H9 (cell line): ENCODE measurements at regions not wholly inside any gene's neighbourhood (a gene's known extent, or its start where the extent isn't known, plus 50 kb on each side); places are given as distances from the start of the nearest gene placed in this dataset.

Experiments
- DNase-seq: peaks from one replicate; pipeline ENCODE4 v3.0.0-alpha.2; 2017
- H2AFZ ChIP-seq: one replicate; pipeline ENCODE4 v1.6.1; 2013; ENCODE audit warnings: mild to moderate bottlenecking, low read length, control low read depth, moderate library complexity
- H2AK5ac ChIP-seq: 2 replicates; pipeline ENCODE4 v1.6.1; 2013; ENCODE audit warnings: low read length, control low read depth, mixed read lengths; ENCODE audit not compliant: insufficient read length
- H2BK120ac ChIP-seq: one replicate; pipeline ENCODE4 v1.6.1; 2013; ENCODE audit warnings: low read depth, mild to moderate bottlenecking, low read length, control low read depth, inconsistent platforms; ENCODE audit not compliant: poor library complexity, severe bottlenecking
- H2BK12ac ChIP-seq: 2 replicates; pipeline ENCODE4 v1.6.1; 2013; ENCODE audit warnings: low read length, control low read depth, mixed read lengths, low read depth; ENCODE audit not compliant: insufficient read length
- H2BK15ac ChIP-seq: 2 replicates; pipeline ENCODE4 v1.6.1; 2013; ENCODE audit warnings: low read depth, low read length, control low read depth
- H2BK20ac ChIP-seq: one replicate; pipeline ENCODE4 v1.6.1; 2013; ENCODE audit warnings: low read depth, mild to moderate bottlenecking, low read length, control low read depth, inconsistent platforms; ENCODE audit not compliant: poor library complexity, severe bottlenecking
- H2BK5ac ChIP-seq: 2 replicates; pipeline ENCODE4 v1.6.1; 2013; ENCODE audit warnings: low read length, control low read depth, mixed read lengths; ENCODE audit not compliant: insufficient read length
- H3K14ac ChIP-seq: 2 replicates; pipeline ENCODE4 v1.6.1; 2013; ENCODE audit warnings: low read length, control low read depth; ENCODE audit not compliant: insufficient read depth
- H3K18ac ChIP-seq: 2 replicates; pipeline ENCODE4 v1.6.1; 2013; ENCODE audit warnings: low read depth, mild to moderate bottlenecking, mixed read lengths, low read length, control low read depth; ENCODE audit not compliant: insufficient read length
- H3K23ac ChIP-seq: 2 replicates; pipeline ENCODE4 v1.6.1; 2013; ENCODE audit warnings: low read length, control low read depth, mixed read lengths, low read depth; ENCODE audit not compliant: insufficient read length
- H3K23me2 ChIP-seq: 2 replicates; pipeline ENCODE4 v1.6.1; 2013; ENCODE audit warnings: low read depth, mild to moderate bottlenecking, mixed read lengths, low read length, control low read depth; ENCODE audit not compliant: insufficient read length, poor library complexity, severe bottlenecking
- H3K27ac ChIP-seq: 2 replicates; pipeline ENCODE4 v1.5.1; 2013; ENCODE audit warnings: low read length, control low read depth, mixed read lengths, low read depth; ENCODE audit not compliant: insufficient read length
- H3K27me3 ChIP-seq: 2 replicates; pipeline ENCODE4 v1.6.1; 2013; ENCODE audit warnings: low read length, control low read depth, inconsistent platforms; ENCODE audit not compliant: insufficient read depth
- H3K4ac ChIP-seq: 2 replicates; pipeline ENCODE4 v1.6.1; 2013; ENCODE audit warnings: low read depth, mild to moderate bottlenecking, control low read depth, inconsistent platforms, low read length, moderate library complexity
- H3K4me1 ChIP-seq: 2 replicates; pipeline ENCODE4 v1.6.1; 2013; ENCODE audit warnings: low read length, control low read depth, inconsistent platforms; ENCODE audit not compliant: insufficient read depth
- H3K4me2 ChIP-seq: 2 replicates; pipeline ENCODE4 v1.6.1; 2013; ENCODE audit warnings: low read length, control low read depth, mixed read lengths; ENCODE audit not compliant: insufficient read length, insufficient read depth
- H3K56ac ChIP-seq: 2 replicates; pipeline ENCODE4 v1.6.1; 2013; ENCODE audit warnings: low read depth, mild to moderate bottlenecking, mixed read lengths, low read length, control low read depth; ENCODE audit not compliant: insufficient read length
- H3K79me1 ChIP-seq: 2 replicates; pipeline ENCODE4 v1.6.1; 2013; ENCODE audit warnings: low read depth, mild to moderate bottlenecking, moderate library complexity, low read length, control low read depth, inconsistent platforms; ENCODE audit not compliant: insufficient read depth, poor library complexity, severe bottlenecking
- H3K79me2 ChIP-seq: 2 replicates; pipeline ENCODE4 v1.6.1; 2013; ENCODE audit warnings: low read length, control low read depth, inconsistent platforms; ENCODE audit not compliant: insufficient read depth
- H3K9ac ChIP-seq: 2 replicates; pipeline ENCODE4 v1.6.1; 2013; ENCODE audit warnings: low read length, control low read depth, mixed read lengths; ENCODE audit not compliant: insufficient read length; ENCODE audit errors: extremely low read depth
- H3K9me3 ChIP-seq: one replicate; pipeline ENCODE4 v1.6.1; 2013; ENCODE audit warnings: low read depth, low read length, inconsistent platforms; ENCODE audit not compliant: control insufficient read depth
- H3T11ph ChIP-seq: one replicate; pipeline ENCODE4 v1.6.1; 2013; ENCODE audit warnings: mild to moderate bottlenecking, low read length, control low read depth, inconsistent platforms
- H4K20me1 ChIP-seq: one replicate; pipeline ENCODE4 v1.6.1; 2013; ENCODE audit not compliant: control insufficient read depth, insufficient read length, insufficient read depth
- H4K5ac ChIP-seq: 2 replicates; pipeline ENCODE4 v1.6.1; 2013; ENCODE audit warnings: low read depth, mild to moderate bottlenecking, mixed read lengths, low read length, control low read depth; ENCODE audit not compliant: insufficient read length
- H4K8ac ChIP-seq: replicated peaks from 2 replicates; pipeline ENCODE4 v1.6.1; 2013; ENCODE audit warnings: low read length, control low read depth, mixed read lengths, low read depth; ENCODE audit not compliant: insufficient read length
- H4K91ac ChIP-seq: 2 replicates; pipeline ENCODE4 v1.6.1; 2013; ENCODE audit warnings: low read depth, mild to moderate bottlenecking, moderate library complexity, mixed read lengths, low read length, control low read depth; ENCODE audit not compliant: insufficient read length
- H3K27ac Mint-ChIP-seq, 3 experiments: 2 replicates in 2 of 3; 3 replicates in 1 of 3; pipeline ENCODE4 v1.8.0; 2020 to 2021; ENCODE audit warnings: mixed read lengths in 3 of 3, mild to moderate bottlenecking in 1 of 3, moderate library complexity in 1 of 3
- H3K27me3 Mint-ChIP-seq: 2 replicates; pipeline ENCODE4 v1.8.0; 2021; ENCODE audit warnings: low read depth, mild to moderate bottlenecking, moderate library complexity, mixed read lengths
- H3K36me3 Mint-ChIP-seq, 3 experiments: 2 replicates in 2 of 3; 3 replicates in 1 of 3; pipeline ENCODE4 v1.8.0; 2020 to 2021; ENCODE audit warnings: low read depth in 3 of 3, mixed read lengths in 3 of 3; ENCODE audit not compliant: insufficient read depth in 1 of 3
- H3K4me1 Mint-ChIP-seq, 2 experiments: 2 replicates each; pipeline ENCODE4 v1.8.0; 2020; ENCODE audit warnings: mixed read lengths in 2 of 2
- H3K4me3 Mint-ChIP-seq, 2 experiments: 2 replicates in 1 of 2; 3 replicates in 1 of 2; pipeline ENCODE4 v1.8.0; 2020 to 2021; ENCODE audit warnings: mild to moderate bottlenecking in 2 of 2, mixed read lengths in 2 of 2, moderate library complexity in 1 of 2
- H3K9me3 Mint-ChIP-seq, 2 experiments: 2 replicates in 1 of 2; 3 replicates in 1 of 2; pipeline ENCODE4 v1.8.0; 2020; ENCODE audit warnings: mild to moderate bottlenecking in 2 of 2, mixed read lengths in 2 of 2, moderate library complexity in 1 of 2
- CTCF ChIP-seq: fragments of 200-600 bp; sonication (generic); conservative IDR thresholded peaks from 3 replicates; pipeline ENCODE4 v1.8.0; 2021; ENCODE audit warnings: antibody characterized with exemption, mild to moderate bottlenecking
- WGBS: extraction: QIAGEN DNeasy Blood & Tissue Kit; methylation state at CpG from one replicate; pipeline ENCODE4 v1.1.7; 2013; ENCODE audit warnings: missing lambda C conversion rate, low lambda C conversion rate, mixed read lengths; ENCODE audit not compliant: insufficient read length; ENCODE audit errors: extremely low coverage; 5-methylcytosine and 5-hydroxymethylcytosine counted together

- H4K20me1 ChIP-seq: no peaks in the 10 kb centered on the region
- DNase-seq: no peak
- no peak overlapping the region for H3K4ac ChIP-seq
- H3K79me1 ChIP-seq: no peaks in the 10 kb centered on the region
- H3K27ac ChIP-seq: no peak overlapping the region
- H2BK20ac ChIP-seq: no peak overlapping the region
- Mint-ChIP-seq H3K27ac (no peak overlapping the region), H3K9me3 (peaks cover 0 to 3% of the 10 kb centered on the region in 2 experiments; a peak in 2 of 5 replicates), H3K4me1 (no peaks in the 10 kb centered on the region), H3K27me3 (no peaks in the 10 kb centered on the region), H3K36me3 (no peaks in the 10 kb centered on the region), H3K4me3 (no peak overlapping the region)
- no peak overlapping the region for H3K9ac ChIP-seq
- H3K23ac ChIP-seq: no peak overlapping the region
- H4K91ac ChIP-seq: no peak overlapping the region
- H4K8ac ChIP-seq: no peak overlapping the region
- no peak overlapping the region for H2AFZ ChIP-seq
- no peak overlapping the region for H2AK5ac ChIP-seq
- H3K4me2 ChIP-seq: no peak overlapping the region
- no peaks in the 10 kb centered on the region for H3K4me1 ChIP-seq
- no peak overlapping the region for H2BK5ac ChIP-seq
- H3K56ac ChIP-seq: no peak overlapping the region
- no peak overlapping the region for H2BK15ac ChIP-seq
- H3K79me2 ChIP-seq: no peaks in the 10 kb centered on the region
- H3K27me3 ChIP-seq: no peaks in the 10 kb centered on the region
- H3K23me2 ChIP-seq: no peaks in the 10 kb centered on the region
- WGBS: no CpG with 5 or more reads among the region's 3 CpGs
- H2BK120ac ChIP-seq: no peak overlapping the region
- no peaks in the 10 kb centered on the region for H3K9me3 ChIP-seq
- no peak overlapping the region for H2BK12ac ChIP-seq
- no peak overlapping the region for H3T11ph ChIP-seq
- no peak overlapping the region for H3K14ac ChIP-seq
- no peak overlapping the region for H4K5ac ChIP-seq
- no peak overlapping the region for H3K18ac ChIP-seq
- TF ChIP-seq CTCF: no peak
Observed at GRCh38 chr18:34370704-34371395, 146.1 kb upstream of the NOL4 start.
